GM19463 (cell line): ENCODE measurements at regions not wholly inside any gene's neighbourhood (a gene's known extent, or its start where the extent isn't known, plus 50 kb on each side); places are given as distances from the start of the nearest gene placed in this dataset.

Source experiments
- ATAC-seq: cut with Tn5 transposase; IDR thresholded peaks from one replicate; pipeline ENCODE4 v1.9.1; 2021; ENCODE audit warnings: mild to moderate bottlenecking, moderate library complexity; ENCODE audit not compliant: unreplicated experiment

DNA sequence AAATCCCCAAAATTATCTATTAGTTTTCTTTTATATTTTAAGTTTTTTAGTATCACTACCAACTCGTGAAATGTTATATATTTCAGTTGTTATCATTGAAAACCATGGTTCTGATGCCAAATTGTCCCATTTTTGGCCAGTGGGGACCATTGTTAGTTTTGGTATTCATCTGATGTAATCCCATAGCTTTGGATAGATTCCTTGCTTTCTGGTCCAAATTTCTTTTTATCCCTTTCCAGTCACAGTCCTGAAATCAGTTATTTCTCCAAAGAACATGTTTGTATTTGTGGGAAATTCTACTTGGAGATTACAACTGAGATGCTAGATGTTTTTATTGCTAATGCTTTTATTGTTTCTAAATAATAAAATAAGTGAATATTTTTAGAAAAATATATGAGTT is 976.8 kb upstream of the CRIM1 start:
- no peak for ATAC-seq

DNA sequence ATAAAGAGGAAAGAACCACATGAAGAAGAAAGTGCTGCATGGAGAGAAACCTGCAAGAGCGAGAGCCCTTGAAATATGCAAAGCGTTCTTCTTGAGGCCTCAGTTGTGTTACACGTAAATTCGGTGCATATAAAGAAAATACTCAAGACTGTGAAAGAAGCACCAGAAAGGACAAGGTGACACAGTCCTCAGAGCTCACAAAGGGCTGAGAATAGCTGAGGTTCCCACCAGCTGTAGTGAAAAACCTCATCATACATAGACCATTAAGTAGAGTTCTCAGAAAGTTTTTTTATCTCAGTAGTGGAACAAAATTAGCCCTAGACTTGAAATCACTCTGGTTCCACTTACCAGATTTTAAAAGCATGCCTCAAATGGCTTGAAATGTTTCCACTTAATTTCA is 980.7 kb upstream of the CRIM1 start:
- no peak for ATAC-seq

DNA sequence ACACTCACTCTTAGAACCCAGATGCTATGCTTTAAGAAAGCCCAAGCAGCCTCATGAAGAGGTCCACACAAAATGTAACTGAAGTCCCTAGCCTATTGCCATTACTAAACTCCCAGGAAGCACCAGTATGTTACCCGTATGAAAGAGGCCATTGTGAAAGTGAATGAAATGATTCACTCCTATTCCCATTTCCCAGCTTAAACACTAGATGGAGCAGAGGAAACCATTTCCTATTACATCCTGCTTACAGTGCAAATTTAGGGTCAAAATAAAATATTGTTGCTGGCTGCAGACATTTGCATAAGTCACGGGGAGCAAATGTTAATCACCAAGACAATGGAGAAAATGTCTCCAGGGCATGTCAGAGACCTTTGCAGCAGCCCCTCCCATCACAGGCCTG is 989.7 kb upstream of the CRIM1 start:
- no peak for ATAC-seq

DNA sequence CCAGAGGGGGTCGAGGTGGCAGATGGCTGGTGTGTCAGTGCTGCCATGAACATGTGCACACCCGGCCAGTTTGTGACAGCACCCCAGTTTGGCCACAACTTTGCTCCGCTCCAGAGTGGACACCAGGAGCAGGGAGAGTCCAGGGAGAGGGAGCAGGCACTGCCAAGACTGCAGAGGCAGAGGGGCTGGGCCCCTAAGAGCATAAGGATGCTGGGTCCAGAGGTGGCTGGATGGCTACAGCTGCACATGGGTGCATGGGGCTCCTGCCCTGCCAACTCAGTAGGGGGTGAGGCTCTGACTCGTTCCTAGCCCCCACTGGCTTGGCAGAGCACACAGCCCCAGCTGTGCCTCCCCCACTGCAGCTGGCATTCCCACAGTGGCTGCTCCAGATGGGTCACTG is 999.2 kb upstream of the CRIM1 start:
- ATAC-seq: no peak

DNA sequence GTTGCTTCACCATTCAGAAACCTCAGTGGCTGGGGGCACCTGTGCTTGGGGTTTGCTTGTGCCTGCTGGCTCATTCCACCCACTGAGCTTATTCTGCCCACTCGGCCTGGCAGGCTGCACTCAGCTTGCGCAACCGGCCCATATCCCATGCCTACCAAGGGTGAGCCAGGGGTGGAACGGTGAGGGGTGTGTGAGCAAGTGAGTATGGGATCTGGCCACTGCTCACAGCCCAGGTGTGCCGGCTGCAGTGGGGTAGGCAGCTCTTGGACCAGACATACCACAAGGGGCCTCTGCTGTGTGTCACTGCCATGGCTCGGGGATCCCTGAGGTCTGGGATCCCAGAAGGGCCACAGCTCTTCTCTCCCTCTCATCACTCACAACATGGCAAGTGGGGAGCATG is 1000.5 kb upstream of the CRIM1 start:
- no peak for ATAC-seq

DNA sequence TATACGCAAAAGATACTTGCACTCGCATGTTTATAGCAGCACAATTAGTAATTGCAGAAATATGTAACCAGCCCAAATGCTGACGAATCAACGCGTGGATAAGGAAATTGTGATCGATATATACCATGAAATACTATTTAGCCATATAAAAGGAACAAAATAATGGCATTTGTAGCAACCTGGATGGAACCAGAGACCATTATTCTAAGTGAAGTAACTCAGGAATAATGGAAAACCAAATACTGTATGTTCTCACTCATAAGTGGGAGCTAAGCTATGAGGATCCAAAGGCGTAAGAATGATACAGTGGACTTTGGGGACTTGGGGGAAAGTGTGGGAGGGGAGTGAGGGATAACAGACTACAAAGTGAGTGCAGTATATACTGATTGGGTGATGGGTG is 1008.0 kb upstream of the CRIM1 start:
- ATAC-seq: no peak

DNA sequence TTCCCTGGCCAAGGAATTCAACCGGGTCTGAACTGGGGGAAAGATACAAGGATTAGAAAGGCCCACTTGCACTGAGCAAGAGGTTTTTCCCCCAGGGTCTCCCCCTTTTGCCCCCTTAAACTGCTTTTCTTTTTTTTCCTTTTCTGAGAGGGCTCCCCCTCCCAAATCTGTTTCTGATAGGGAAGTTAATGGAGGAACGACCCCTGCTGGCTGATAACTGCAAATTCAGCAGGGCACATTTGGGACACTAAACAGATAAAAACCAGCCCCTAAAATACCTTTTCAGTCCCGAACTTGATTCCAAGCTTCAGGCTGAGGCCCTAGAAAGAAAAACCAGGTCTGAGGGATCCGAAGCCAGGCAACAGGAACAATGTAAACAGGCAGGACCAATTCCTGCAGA is 1012.4 kb upstream of the CRIM1 start:
- no peak for ATAC-seq

DNA sequence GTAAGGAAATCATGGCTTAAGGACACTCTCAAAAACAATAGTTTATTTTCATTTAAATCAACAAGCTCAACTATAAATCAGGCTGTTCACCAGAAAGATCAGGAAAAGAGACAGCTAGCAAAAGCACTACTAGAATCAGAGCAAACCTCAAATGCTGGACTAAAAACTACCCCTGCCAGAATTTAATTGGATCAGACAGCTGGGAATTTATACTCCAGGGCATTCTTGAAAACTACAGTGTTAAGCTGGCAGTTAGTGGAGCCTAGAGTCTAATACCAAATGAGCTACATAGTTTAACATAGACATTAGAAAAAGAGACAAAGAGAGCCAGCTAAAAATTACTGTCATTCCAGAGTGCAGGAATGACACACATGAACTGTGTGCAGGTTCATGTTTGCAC is 1016.4 kb upstream of the CRIM1 start:
- ATAC-seq: no peak

DNA sequence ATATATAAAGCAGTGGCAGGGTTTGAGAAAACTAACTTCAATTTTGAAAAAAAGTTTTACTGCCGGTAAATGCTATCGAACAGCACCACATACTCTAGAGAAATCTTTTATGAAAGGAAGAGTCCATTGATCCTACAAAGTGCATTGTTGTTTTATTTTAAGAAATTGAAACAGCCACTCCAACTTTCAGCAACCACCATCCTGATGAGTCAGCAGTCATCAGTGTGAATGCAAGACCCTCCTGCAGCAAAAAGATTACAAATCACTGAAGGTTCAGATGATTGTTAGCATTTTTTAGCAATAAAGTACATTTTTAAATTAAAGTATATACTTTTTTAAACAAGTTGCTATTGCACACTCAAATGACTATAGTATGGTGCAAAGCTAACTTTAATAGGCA is 1017.7 kb upstream of the CRIM1 start:
- no peak for ATAC-seq

DNA sequence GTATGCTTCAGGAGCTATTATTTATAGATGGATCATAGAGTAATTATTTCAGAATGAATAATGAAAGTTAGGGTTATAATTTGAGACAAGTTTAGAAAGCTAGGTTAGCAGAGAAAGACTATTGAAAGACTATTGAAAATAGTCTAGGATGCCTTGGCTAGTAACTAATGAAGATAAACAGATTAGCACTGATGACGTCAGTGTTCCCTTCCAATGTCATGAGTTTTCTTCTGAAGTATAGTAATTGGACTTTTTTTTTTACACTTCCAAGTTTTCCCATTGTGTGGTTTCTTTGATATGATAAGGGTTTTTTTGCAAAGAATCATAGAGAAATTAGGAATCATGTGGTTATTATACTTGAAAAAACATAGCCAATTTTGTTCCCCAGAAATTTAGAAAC is 1041.5 kb upstream of the CRIM1 start:
- no peak for ATAC-seq

DNA sequence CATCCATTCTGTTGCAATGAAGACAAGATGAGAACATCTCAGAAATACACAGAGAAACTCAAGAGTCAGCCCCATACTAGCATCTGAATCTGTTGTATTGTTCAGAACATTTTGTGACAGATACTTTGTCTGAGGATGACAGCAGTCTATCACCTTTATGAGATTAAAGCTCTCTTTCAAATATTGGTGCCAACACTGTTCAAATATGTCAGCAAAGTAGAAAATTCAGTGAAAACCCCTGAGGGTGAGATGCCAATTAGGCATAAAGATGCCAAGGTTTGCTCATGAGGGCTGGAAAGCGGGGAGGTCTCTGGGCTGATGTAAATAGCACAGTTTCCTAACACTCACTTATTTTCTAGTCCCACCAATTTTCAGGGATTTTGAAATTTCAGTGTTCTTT is 1054.2 kb upstream of the CRIM1 start:
- ATAC-seq: no peak

DNA sequence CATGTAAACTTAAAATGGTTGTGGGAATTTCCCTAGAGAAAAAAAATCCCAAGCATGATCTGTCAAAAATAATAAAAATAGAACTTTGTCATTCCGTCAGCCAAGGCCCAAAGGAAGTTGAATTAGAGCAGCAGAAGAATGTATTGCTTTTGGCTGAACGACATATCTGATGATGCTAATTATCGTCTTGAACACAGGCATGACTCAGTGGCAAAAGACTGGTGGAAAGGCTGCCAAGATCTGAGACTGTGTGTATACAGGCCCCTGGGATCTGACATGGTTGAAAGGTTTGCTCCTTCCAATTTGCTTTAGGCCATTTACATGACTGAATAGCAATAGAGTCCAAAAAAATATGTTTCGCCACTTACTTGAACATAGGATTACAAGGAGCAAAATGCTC is 1057.1 kb upstream of the CRIM1 start:
- no peak for ATAC-seq

DNA sequence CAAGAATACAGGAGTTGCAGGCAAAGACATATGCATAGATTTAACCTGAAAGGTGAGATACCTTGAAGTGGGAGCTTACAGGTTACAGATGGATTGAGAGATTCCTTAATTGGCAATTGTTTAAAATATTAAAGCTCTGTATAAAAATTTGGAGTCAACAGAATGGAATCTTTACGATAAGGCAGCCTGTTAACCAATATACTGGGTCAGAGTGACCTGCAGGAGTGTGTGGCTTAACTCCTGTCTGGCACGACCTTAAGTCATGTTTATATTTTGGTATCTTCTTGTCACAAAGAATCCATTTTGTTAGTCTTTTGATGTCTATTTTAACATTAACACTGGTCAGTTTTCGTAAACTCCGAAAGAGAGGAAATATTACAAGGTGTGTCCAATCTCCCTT is 1058.2 kb upstream of the CRIM1 start:
- ATAC-seq: no peak

DNA sequence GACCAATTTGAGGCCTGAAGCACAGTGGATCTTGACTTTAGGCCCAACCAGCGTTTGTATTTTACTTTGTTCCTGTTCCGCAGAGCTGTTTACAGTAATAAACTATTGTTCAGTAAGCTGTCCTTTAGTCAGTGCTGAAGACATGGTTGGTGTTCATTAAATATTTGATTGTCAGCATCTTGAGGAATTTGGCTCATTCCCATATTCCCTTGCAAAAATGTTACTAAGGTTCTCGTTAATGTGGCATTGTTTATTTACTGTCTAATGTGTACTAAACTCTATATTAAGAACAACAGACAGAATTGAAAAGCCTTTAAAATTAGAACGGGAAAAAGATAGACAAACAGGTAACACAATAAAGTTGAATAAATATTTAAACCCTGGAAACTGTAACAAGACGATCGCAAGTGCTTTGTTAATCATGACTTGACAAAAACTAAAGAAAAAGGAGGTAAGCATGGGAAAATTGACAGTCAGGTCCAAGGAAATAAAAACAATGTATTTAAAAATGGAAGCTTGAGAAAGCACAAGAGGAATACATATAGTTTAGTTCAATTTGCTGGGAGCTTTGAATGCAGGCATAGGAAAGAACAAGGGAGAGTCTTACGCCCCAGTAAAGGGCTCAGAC is 1060.8 kb upstream of the CRIM1 start:
- ATAC-seq: no peak

DNA sequence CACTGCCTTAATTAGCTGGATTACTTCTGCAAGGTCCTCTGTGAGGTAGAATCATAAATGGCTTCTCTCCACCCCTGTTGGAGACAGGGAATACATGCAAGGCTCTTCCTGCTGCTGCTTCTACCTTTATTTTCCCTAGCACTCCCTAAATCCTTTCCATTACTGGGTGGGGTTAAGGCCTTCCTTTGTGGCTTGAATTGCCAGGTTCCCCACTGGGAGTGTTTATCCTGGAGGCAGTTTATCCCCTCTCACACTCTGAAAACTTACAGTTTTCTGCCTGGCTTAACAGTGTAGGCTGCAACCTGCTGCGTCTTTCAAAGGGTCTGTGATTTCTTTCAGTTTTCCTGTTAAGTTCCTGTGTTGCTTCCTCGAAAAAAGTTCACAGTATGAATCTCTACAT is 1062.3 kb upstream of the CRIM1 start:
- no peak for ATAC-seq

DNA sequence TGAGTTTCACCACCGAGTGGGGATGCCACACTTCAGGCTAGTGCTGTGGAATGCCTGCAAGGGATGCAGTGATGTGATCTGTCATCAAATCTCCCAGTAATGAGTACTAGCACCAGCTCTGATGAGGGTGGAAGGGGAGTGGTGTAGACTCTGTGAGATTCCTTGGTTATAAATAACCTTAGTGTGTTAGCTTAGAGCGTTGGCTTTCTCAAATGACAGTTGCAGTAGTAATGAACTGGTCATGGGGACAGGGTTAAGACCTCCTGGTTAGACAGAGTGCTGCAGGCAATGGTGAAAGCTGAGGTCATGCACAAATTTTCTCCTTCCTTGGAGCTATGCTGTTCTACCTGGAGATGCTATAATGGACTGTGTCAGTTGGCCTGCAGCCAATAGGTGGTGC is 1063.4 kb upstream of the CRIM1 start:
- no peak for ATAC-seq

DNA sequence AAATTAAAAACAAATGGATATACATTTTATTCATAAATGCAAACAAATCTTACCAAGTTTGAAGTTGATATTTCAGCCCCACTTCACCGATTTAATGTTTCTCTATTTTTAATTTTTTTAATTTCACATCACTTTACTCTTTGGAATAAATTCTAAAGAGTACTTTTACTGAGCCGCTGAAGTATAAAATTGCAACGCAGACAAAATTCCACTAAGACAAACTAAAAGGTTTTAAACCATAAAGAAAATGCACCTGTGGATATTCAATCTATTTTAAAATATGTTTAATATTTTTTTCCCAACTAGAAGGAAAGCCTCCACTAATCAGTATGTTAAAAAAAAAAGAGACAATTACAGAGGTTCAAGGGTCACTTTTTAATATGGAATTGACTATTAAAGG is 1073.9 kb upstream of the CRIM1 start:
- no peak for ATAC-seq

DNA sequence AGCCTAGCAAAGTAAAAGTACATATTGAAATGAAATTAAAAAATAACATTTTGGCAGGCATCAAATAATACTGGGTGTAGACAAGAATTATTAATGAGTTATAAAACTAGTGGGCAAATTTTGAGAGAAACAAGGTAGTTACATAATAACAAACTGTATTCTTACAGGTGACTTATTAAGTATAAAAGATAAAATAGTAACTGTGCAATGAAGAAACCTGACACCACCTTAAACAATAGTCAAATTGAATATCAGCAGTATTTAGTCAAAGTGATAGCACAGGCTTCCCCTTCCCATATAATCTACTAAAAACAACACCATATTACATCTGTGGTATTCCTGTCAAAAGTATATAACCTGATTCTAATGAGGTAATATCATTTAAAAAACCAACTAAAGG is 1099.8 kb upstream of the CRIM1 start:
- ATAC-seq: no peak

DNA sequence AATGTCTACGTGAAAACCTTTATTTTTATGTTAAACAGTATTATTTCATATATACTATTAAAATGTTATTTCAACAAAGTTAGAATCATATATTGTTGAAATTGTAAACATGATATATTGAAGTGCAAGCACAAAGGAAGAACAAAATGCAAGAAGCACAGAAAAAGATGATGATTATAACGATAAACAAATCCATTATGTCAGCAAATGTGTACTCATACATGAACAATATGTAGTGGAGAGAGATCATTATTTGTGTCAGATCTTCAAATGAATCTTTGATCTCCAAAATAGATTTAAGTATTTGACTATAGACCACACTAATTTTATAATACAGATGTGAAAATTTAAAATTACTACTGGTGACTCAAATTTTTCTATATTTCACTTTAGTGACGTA is 1104.4 kb upstream of the CRIM1 start:
- no peak for ATAC-seq

DNA sequence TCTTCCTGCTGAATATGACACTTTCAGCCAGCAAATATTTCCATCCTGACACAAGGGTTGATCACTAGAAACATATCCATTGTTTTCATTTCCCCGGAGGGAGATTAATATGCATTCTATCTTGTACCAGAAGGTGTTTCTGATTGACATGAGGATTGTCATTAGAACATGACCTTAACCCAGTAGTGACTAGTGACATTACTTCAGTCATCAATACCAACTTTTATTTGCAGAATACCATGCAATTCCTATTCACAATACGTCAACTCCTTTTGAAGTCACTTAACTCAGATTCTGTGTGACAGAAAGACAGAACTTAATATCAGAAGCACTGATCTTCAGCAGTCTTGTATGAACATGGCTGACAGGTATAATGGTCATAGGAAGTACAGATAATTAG is 1108.9 kb upstream of the CRIM1 start:
- ATAC-seq: no peak

DNA sequence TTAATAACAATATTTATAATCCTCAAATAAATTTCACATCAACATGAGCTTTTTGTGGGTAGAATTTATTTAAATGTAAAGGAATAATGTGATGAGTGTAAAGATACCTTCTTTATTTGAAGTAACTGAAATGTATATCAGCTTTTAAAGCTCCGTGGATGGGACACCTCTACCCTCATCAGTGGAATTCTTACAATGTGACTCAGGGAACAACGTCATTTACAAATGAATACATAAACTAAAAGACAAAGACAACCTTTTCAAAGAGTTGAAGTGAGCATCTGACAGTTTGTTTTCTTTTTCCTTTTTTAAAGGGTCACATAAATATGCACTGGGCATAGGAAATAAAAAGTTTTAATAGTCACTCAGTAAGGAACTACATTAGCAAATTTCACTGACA is 1127.0 kb upstream of the CRIM1 start:
- no peak for ATAC-seq

DNA sequence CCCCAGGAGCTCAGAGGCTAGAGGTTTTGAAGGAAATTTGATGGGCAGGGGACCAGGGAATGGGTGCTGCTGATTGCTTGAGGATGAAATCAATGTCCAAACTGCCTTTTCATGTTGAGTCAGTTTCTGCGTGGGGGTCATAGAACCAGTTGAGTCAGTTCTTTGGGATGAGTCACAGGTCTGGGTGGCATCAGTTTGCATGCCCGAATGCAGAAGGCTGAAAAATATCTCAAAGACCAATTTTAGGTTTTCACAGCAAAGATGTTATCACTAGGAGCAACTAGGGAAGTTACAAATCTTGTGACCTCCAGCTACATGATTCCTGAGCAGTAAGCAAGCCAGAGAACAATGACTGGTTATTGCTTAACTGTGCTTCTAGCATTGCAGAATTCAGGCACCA is 1135.1 kb upstream of the CRIM1 start:
- ATAC-seq: no peak

DNA sequence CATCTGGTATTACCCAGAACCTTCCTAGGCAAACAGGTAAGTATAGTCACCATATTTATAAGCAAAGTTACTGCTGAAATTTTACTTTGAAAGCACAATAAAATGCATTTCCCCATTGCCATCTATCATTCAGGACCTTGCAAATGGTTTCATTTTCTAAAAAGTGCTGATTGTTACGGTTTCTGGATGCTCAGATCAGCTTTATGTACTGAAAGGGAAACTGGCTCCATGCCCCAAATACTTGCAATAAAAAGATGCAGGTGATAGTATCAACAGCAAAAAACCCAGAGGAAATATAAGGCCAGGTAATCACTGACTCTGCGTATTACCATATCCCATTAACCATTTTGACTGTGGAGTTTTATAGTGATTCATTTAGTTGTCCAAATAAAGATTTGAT is 1150.7 kb upstream of the CRIM1 start:
- no peak for ATAC-seq

DNA sequence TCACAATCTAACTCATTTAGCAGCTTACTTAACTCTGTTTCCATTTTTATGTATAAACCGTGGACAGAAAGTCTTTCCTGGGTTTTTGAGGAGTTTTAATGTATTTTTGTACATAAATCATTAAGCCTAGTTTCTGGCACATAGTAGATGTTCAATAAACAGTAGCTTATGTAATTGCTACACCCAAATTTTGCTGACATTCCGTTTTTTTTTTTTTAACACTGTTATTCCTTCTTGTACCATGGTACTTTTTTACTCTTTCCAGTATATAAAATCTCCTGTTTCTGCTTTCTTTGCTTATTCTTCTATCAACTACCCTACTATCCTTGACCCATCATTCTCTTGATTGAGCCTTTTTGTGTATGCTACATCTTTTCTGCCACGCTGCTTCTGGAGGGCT is 1151.3 kb upstream of the CRIM1 start:
- no peak for ATAC-seq
